Right lobe of liver (tissue), 6 donors: ENCODE measurements at regions not wholly inside any gene's neighbourhood (a gene's known extent, or its start where the extent isn't known, plus 50 kb on each side); places are given as distances from the start of the nearest gene placed in this dataset.

Experiments used
- ATAC-seq, 4 donors: fragments of 200-7000 bp; cut with Tn5 transposase; one replicate each; pipeline ENCODE4 v1.9.1; 2020; ENCODE audit warnings: mild to moderate bottlenecking in 4 of 4, moderate library complexity in 4 of 4
- DNase-seq, 3 donors: peaks; one replicate each; pipeline ENCODE4 v3.0.0-alpha.2; 2020
- H3K27ac ChIP-seq, 3 donors: fragments of 200-600 bp; one replicate each; pipeline ENCODE4 v1.8.0; 2022
- H3K27me3 ChIP-seq, 2 donors: fragments of 200-600 bp; one replicate each; pipeline ENCODE4 v1.8.0; 2022
- H3K36me3 ChIP-seq, 4 donors: fragments of 200-600 bp; sonication (generic) in 1 of 4; one replicate each; pipeline versions ENCODE4 v1.5.1 to v1.8.0; 2017 to 2022; ENCODE audit warnings: control low read depth in 1 of 4
- H3K4me1 ChIP-seq, 4 donors: fragments of 200-600 bp; sonication (generic) in 1 of 4; one replicate each; pipeline versions ENCODE4 v1.5.1 to v1.8.0; 2017 to 2022; ENCODE audit warnings: control low read depth in 1 of 4
- H3K4me3 ChIP-seq, 3 donors: fragments of 200-600 bp; one replicate each; pipeline ENCODE4 v1.8.0; 2022
- H3K9me3 ChIP-seq, 4 donors: fragments of 200-600 bp; sonication (generic) in 1 of 4; one replicate each; pipeline versions ENCODE4 v1.5.1 to v1.8.0; 2017 to 2022; ENCODE audit warnings: control low read depth in 1 of 4
- POLR2A ChIP-seq: fragments of 450-650 bp; IDR thresholded peaks from one replicate; pipeline ENCODE4 v1.6.1; 2017; ENCODE audit warnings: antibody characterized with exemption, mild to moderate bottlenecking
- WGBS: methylation state at CpG from one replicate; pipeline ENCODE4 v1.1.6; 2018; ENCODE audit warnings: low coverage, low lambda C conversion rate; ENCODE audit not compliant: insufficient coverage; ENCODE audit errors: missing lambda C conversion rate; 5-methylcytosine and 5-hydroxymethylcytosine counted together
- intact Hi-C, 2 donors: fragments of 100-400 bp; cut with DNase I; formaldehyde crosslinking; loops; one replicate each; pipeline versions ENCODE4 v1.11.2 to v1.14.1; 2022
- TF ChIP-seq, protein P1 (sequence below), 4 donors: fragments of 200-600 bp in 3 of 4; fragments of 450-650 bp in 1 of 4; IDR thresholded peaks; one replicate each; pipeline versions ENCODE4 v1.5.1 to v1.8.0; 2016 to 2022; ENCODE audit warnings: antibody characterized with exemption in 4 of 4, mild to moderate bottlenecking in 2 of 4
- donor health status: DM: no; HTN: yes; CAD: no.
- donor health status: DM: no; HTN: no; CAD: no.
- donor health status: DM: no; HTN: no; CAD: no.
- donor health status: DM: no; HTN: yes; CAD: no.
- donor health status: DM: no; HTN: yes; CAD: no.

DNA sequence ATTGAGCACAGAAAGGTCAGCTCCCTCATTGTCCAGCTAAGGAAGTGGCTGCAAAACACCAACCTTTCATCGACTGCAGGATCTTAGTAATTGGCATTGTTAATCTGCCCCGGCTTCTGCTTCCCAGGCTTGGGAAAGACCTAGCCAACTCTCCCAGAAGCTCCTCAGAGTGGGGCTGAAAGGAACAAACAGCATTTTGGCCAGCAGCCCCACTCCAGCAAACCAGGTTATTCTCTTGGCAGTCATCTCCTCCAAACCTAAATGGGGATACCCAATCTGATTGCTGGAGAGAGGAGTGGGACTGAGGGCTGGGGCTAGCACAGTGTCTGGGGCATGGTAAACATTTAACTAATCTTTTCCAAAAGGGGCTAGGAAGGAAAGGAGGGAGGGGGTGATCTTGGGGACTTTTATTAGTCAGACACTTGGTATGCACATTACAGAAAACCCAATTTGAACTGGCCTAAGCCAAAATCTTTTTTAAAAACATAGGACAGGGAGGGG is 294.4 kb downstream of the MN1 start:
- intact Hi-C loops, result no loop called here
- Histone ChIP-seq H3K4me1 (no peaks in the 10 kb centered on the region), H3K27ac (no peak overlapping the region), H3K27me3 (no peaks in the 10 kb centered on the region), H3K36me3 (no peaks in the 10 kb centered on the region), H3K9me3 (no peaks in the 10 kb centered on the region), H3K4me3 (no peak overlapping the region)
- WGBS, result 77% methylated on average over 2 of the region's 2 CpGs
- ATAC-seq (no peak), DNase-seq (no peak)
- TF ChIP-seq, protein P1, sequence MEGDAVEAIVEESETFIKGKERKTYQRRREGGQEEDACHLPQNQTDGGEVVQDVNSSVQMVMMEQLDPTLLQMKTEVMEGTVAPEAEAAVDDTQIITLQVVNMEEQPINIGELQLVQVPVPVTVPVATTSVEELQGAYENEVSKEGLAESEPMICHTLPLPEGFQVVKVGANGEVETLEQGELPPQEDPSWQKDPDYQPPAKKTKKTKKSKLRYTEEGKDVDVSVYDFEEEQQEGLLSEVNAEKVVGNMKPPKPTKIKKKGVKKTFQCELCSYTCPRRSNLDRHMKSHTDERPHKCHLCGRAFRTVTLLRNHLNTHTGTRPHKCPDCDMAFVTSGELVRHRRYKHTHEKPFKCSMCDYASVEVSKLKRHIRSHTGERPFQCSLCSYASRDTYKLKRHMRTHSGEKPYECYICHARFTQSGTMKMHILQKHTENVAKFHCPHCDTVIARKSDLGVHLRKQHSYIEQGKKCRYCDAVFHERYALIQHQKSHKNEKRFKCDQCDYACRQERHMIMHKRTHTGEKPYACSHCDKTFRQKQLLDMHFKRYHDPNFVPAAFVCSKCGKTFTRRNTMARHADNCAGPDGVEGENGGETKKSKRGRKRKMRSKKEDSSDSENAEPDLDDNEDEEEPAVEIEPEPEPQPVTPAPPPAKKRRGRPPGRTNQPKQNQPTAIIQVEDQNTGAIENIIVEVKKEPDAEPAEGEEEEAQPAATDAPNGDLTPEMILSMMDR (IDR thresholded peaks at IDR 0.05), result no peak
- no peak for TF ChIP-seq POLR2A

DNA sequence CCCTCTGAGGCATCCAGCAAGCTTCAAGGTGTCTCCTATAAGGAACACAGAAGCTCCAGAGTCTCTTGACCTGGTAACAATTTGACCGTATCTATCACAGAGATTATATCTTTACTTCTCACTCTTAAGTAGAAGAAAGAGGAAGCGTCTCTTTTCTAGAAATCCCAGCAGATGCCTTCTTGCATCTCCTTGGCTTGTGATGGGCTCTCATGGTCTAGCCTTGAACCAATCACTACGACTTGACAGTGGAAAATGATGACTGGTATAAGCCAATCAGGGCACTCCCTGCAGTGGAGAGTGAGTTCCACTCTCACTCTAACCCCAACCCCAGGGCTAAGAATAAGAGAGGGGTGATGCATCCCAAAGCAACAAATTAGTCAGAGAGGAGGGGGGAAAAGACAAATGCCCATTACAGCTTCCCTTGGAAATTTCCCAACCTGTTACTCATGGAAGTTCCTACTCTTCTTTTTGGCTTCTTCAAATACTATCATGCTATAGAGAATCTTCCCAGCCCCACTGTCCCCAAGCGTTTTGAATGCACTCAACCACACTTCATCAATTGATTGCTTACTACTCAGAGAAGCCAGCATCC is 293.5 kb downstream of the MN1 start:
- Histone ChIP-seq H3K27me3 (no peaks in the 10 kb centered on the region), H3K27ac (no peak overlapping the region), H3K4me3 (no peak overlapping the region), H3K9me3 (no peaks in the 10 kb centered on the region), H3K36me3 (no peaks in the 10 kb centered on the region), H3K4me1 (no peaks in the 10 kb centered on the region)
- no peak for ATAC-seq
- 67% methylated on average over 4 of the region's 4 CpGs for WGBS
- DNase-seq, result no peak
- TF ChIP-seq, protein P1 (IDR thresholded peaks at IDR 0.05), result no peak
- TF ChIP-seq POLR2A, result no peak
- intact Hi-C loops, result no loop called here

DNA sequence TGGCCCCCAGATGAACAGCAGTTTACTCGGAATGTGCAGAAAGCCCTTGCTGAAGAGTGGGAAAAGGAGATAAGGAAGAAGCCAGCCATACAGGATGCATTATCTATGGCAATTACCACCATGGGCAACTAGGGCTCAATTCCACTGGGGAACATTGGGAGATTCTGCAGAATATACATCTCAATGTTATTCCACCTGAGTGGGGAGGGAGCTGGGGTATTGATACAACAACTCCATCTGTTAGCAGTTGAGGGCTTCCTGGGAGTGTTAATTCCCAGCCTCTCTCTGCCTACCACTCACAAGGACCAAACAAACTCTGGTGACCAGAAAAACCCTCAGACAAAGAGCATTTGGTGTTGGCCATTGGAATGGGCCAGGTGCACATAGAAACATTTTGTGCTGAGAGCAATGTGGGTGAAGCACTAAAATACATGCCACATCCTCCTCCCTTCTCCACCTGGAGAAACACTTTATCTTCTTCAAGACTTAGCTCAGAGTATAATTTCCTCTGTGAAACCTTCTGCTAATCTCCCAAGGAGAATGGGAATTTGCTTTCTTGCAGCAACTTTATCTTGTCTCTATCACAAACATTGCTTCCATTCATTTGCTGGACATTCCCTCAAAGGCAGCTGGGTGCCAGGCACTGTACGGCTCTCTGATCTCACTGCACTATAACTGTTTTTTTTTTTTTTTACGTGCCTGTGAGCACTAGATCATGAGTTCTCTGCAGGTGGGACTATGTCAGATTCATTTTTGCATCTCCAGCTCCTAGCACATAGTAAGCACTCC is 292.2 kb downstream of the MN1 start:
- H3K4me1 ChIP-seq, result no peaks in the 10 kb centered on the region
- no peak overlapping the region for H3K27ac ChIP-seq
- TF ChIP-seq POLR2A, result no peak
- TF ChIP-seq, protein P1 (IDR thresholded peaks at IDR 0.05), result no peak
- ATAC-seq (no peak), DNase-seq (no peak)
- WGBS, result 67% methylated on average over 3 of the region's 3 CpGs
- no peaks in the 10 kb centered on the region for H3K36me3 ChIP-seq
- H3K27me3 ChIP-seq, result no peaks in the 10 kb centered on the region
- H3K9me3 ChIP-seq, result no peaks in the 10 kb centered on the region
- no peak overlapping the region for H3K4me3 ChIP-seq
- intact Hi-C loops, result no loop called here

DNA sequence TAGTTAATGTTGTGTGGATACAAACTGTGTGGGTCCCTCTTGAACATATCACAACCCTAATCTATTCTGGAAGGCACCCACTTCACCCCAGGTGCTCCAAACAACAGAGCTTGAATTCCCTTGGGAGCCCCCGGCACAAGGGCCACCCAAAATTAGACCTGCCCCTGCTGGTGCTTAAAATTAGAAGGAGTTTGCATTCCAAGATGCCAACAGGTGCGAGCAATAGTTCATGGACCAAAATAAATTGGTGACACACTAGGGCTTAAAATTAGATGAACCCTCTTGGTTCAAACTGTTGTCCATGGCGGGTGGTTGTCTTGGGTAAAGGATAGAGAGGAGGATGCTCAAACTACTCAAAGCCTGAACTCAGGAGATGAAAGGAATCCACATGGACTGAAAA is 291.5 kb downstream of the MN1 start:
- Histone ChIP-seq H3K27me3 (no peaks in the 10 kb centered on the region), H3K4me3 (no peak overlapping the region), H3K36me3 (no peaks in the 10 kb centered on the region), H3K9me3 (no peaks in the 10 kb centered on the region), H3K4me1 (no peaks in the 10 kb centered on the region), H3K27ac (no peak overlapping the region)
- intact Hi-C loops, result no loop called here
- no peak for DNase-seq
- WGBS, result 90% methylated on average over 2 of the region's 3 CpGs
- no peak for ATAC-seq
- no peak for TF ChIP-seq POLR2A
- TF ChIP-seq, protein P1 (IDR thresholded peaks at IDR 0.05), result no peak
